BE2C (cell line): ENCODE measurements at regions not wholly inside any gene's neighbourhood (a gene's known extent, or its start where the extent isn't known, plus 50 kb on each side); places are given as distances from the start of the nearest gene placed in this dataset.
A peak's percentile ranks its signal among the peaks of the same experiment; 100 is the strongest.

Experiments
- DNase-seq: peaks from one replicate; pipeline ENCODE4 v3.0.0-alpha.2; 2020
- H3K27me3 ChIP-seq: fragments of 250-450 bp; sonication (Bioruptor Pico); 2 replicates; pipeline ENCODE4 v1.5.1; 2020; ENCODE audit warnings: mild to moderate bottlenecking
- H3K36me3 ChIP-seq: fragments of 250-450 bp; sonication (Bioruptor Pico); 2 replicates; pipeline ENCODE4 v1.5.1; 2020; ENCODE audit warnings: mild to moderate bottlenecking
- H3K4me1 ChIP-seq: fragments of 250-450 bp; sonication (Bioruptor Pico); 2 replicates; pipeline ENCODE4 v1.5.1; 2020
- H3K4me3 ChIP-seq: 2 replicates; pipeline ENCODE4 v1.5.1; 2011; ENCODE audit warnings: low read depth, low read length
- H3K9me3 ChIP-seq: fragments of 250-450 bp; sonication (Bioruptor Pico); 2 replicates; pipeline ENCODE4 v1.5.1; 2020
- CTCF ChIP-seq: IDR thresholded peaks from 2 replicates; pipeline ENCODE4 v1.5.1; 2012; ENCODE audit warnings: mild to moderate bottlenecking, low read depth, low read length

GRCh38 chr14:71220462-71220861 is 313.2 kb downstream of the PCNX1 start:
- Histone ChIP-seq H3K36me3 (no peaks in the 10 kb centered on the region), H3K4me1 (no peaks in the 10 kb centered on the region), H3K27me3 (no peaks in the 10 kb centered on the region), H3K9me3 (no peaks in the 10 kb centered on the region), H3K4me3 (no peak overlapping the region)
- no peak for TF ChIP-seq CTCF
- no peak for DNase-seq

- Histone ChIP-seq H3K27me3 (no peaks in the 10 kb centered on the region), H3K9me3 (no peaks in the 10 kb centered on the region), H3K36me3 (no peaks in the 10 kb centered on the region), H3K4me3 (no peak overlapping the region), H3K4me1 (no peaks in the 10 kb centered on the region)
- no peak for DNase-seq
- 0 out of 2 replicates have a peak, but pooled peaks have one; percentile 12 for TF ChIP-seq CTCF
Observed at GRCh38 chr14:71221119-71221518, 313.9 kb downstream of the PCNX1 start.

- Histone ChIP-seq H3K36me3 (no peaks in the 10 kb centered on the region), H3K4me1 (no peaks in the 10 kb centered on the region), H3K4me3 (no peak overlapping the region), H3K27me3 (no peaks in the 10 kb centered on the region), H3K9me3 (no peaks in the 10 kb centered on the region)
- no peak for DNase-seq
- TF ChIP-seq CTCF = no peak
Observed at GRCh38 chr14:71225113-71225512, 317.9 kb downstream of the PCNX1 start.

- no peaks in the 10 kb centered on the region for H3K36me3 ChIP-seq
- TF ChIP-seq CTCF = no peak
- H3K27me3 ChIP-seq = no peaks in the 10 kb centered on the region
- H3K4me1 ChIP-seq = no peaks in the 10 kb centered on the region; the same call in 1 of the 2 replicates
- no peak for DNase-seq
- no peak overlapping the region for H3K4me3 ChIP-seq
- H3K9me3 ChIP-seq = no peaks in the 10 kb centered on the region
Observed at GRCh38 chr14:71228711-71229110, 321.5 kb downstream of the PCNX1 start.

- TF ChIP-seq CTCF = no peak
- DNase-seq = no peak
- H3K4me3 ChIP-seq = no peak overlapping the region
- no peaks in the 10 kb centered on the region for H3K27me3 ChIP-seq
- no peaks in the 10 kb centered on the region for H3K36me3 ChIP-seq
- peaks cover 6% of the 10 kb centered on the region for H3K4me1 ChIP-seq
- no peaks in the 10 kb centered on the region for H3K9me3 ChIP-seq
Observed at GRCh38 chr14:71229875-71230274, 322.6 kb downstream of the PCNX1 start.

GRCh38 chr14:71230897-71231296 is 323.6 kb downstream of the PCNX1 start:
- peaks cover 7% of the 10 kb centered on the region for H3K4me1 ChIP-seq
- H3K4me3 ChIP-seq = no peak overlapping the region
- H3K27me3 ChIP-seq = no peaks in the 10 kb centered on the region
- H3K9me3 ChIP-seq = no peaks in the 10 kb centered on the region
- no peak for TF ChIP-seq CTCF
- no peaks in the 10 kb centered on the region for H3K36me3 ChIP-seq
- no peak for DNase-seq
